Transverse colon (tissue), 3 donors: ENCODE measurements at regions not wholly inside any gene's neighbourhood (a gene's known extent, or its start where the extent isn't known, plus 50 kb on each side); places are given as distances from the start of the nearest gene placed in this dataset.

Experiments used
- CTCF ChIP-seq, 5 experiments: fragments of 200-600 bp in 3 of 5; fragments of 450-650 bp in 2 of 5; sonication (generic) in 3 of 5; IDR thresholded peaks; 1 replicate in 2 of 5; 2 replicates in 3 of 5; pipeline ENCODE4 v1.5.1; 2016 to 2017; ENCODE audit warnings: antibody characterized with exemption in 5 of 5, inconsistent platforms in 3 of 5, mild to moderate bottlenecking in 2 of 5, moderate library complexity in 1 of 5
- POLR2A ChIP-seq: fragments of 450-650 bp; IDR thresholded peaks from one replicate; pipeline ENCODE4 v1.6.1; 2016; ENCODE audit warnings: antibody characterized with exemption, mild to moderate bottlenecking, moderate library complexity

- TF ChIP-seq CTCF (IDR thresholded peaks at IDR 0.05) (no peak), POLR2A (no peak)
Measured at GRCh38 chr6:144715344-144715743, 430.2 kb downstream of the UTRN start.
